ENCODE measurements at regions not wholly inside any gene's neighbourhood (a gene's known extent, or its start where the extent isn't known, plus 50 kb on each side); places are given as distances from the start of the nearest gene placed in this dataset.

DNA sequence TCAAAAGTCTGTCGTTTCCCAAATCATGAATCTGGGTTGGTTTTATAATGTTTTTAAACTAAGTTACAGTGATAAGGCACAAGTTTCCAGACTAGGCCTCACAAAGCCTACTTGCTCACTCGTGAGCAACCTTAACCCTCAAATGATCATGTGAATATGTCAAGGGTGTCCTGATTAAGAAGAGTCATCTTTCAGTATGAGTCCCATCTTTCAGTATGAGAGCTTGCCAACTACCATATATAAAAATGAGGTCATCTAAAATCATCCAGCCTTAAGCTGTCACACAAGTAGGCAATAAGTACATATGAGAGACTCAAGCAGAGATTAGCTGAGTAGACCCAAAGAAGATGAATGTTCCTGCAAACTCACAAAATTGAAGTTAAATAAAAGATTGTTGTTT lies 668.4 kb upstream of the FAM174A start:
- no peak for TF ChIP-seq POLR2A (IDR thresholded peaks at IDR 0.05)
- TF ChIP-seq, protein P1, sequence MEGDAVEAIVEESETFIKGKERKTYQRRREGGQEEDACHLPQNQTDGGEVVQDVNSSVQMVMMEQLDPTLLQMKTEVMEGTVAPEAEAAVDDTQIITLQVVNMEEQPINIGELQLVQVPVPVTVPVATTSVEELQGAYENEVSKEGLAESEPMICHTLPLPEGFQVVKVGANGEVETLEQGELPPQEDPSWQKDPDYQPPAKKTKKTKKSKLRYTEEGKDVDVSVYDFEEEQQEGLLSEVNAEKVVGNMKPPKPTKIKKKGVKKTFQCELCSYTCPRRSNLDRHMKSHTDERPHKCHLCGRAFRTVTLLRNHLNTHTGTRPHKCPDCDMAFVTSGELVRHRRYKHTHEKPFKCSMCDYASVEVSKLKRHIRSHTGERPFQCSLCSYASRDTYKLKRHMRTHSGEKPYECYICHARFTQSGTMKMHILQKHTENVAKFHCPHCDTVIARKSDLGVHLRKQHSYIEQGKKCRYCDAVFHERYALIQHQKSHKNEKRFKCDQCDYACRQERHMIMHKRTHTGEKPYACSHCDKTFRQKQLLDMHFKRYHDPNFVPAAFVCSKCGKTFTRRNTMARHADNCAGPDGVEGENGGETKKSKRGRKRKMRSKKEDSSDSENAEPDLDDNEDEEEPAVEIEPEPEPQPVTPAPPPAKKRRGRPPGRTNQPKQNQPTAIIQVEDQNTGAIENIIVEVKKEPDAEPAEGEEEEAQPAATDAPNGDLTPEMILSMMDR (IDR thresholded peaks at IDR 0.05): no peak

Data from esophagus squamous epithelium (tissue), 4 donors.